ENCODE measurements at regions not wholly inside any gene's neighbourhood (a gene's known extent, or its start where the extent isn't known, plus 50 kb on each side); places are given as distances from the start of the nearest gene placed in this dataset.
"Not testable (repeated sequence)": the region's sequence is repeated elsewhere in the genome, so short reads cannot be mapped to it uniquely, and the experiment has no call there.

DNA sequence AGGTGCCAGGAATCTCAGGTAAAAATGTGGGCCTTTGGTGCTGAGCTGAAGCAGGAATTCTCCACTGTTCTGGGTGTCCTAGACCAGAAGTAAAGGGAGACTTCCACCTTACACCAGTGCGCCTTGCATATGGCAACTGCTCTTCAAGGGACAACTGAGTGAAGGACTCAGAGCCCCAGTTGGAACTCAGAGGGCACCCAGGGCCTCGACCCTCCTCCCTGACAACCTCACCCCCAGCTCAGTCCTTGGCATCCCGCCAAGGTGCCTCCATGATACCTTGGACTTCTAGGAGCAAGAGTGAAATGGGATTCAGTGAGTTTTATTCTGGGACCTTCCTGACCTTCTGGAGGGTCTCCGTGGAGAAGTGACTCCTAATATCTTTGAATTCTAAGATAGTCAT, 140.3 kb downstream of the GPCPD1 start:
- DNase-seq (ENCODE audit: extremely low read depth, low read depth): no peak
- H3K4me3 ChIP-seq (replicated peaks; ENCODE audit: low read depth, low read length): no peak overlapping the region
- TF ChIP-seq, protein P1, sequence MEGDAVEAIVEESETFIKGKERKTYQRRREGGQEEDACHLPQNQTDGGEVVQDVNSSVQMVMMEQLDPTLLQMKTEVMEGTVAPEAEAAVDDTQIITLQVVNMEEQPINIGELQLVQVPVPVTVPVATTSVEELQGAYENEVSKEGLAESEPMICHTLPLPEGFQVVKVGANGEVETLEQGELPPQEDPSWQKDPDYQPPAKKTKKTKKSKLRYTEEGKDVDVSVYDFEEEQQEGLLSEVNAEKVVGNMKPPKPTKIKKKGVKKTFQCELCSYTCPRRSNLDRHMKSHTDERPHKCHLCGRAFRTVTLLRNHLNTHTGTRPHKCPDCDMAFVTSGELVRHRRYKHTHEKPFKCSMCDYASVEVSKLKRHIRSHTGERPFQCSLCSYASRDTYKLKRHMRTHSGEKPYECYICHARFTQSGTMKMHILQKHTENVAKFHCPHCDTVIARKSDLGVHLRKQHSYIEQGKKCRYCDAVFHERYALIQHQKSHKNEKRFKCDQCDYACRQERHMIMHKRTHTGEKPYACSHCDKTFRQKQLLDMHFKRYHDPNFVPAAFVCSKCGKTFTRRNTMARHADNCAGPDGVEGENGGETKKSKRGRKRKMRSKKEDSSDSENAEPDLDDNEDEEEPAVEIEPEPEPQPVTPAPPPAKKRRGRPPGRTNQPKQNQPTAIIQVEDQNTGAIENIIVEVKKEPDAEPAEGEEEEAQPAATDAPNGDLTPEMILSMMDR (IDR thresholded peaks at IDR 0.05; ENCODE audit: low read depth, low read length, missing control alignments): no peak

DNA sequence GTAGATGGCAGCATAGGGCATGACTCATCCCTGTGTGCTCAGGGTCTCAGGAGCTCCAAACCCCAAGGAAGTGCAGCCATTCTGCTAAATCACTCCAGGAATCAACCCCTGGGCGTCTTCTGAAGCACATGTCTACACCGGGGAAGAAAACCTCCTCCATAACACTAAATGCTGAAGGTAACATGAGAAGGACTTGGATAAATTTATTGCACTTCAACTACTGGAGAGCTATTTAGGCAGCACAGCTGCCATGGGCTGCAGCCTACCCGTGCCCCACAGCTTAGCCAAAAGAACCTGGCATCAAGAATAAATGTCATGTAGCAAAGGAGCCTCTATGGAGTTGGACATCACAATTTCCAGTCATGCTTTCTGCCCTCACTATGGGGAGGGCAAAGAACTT, 141.7 kb downstream of the GPCPD1 start:
- TF ChIP-seq, protein P1 (IDR thresholded peaks at IDR 0.05; ENCODE audit: low read depth, low read length, missing control alignments): no peak
- no peak overlapping the region for H3K4me3 ChIP-seq (replicated peaks; ENCODE audit: low read depth, low read length)

DNA sequence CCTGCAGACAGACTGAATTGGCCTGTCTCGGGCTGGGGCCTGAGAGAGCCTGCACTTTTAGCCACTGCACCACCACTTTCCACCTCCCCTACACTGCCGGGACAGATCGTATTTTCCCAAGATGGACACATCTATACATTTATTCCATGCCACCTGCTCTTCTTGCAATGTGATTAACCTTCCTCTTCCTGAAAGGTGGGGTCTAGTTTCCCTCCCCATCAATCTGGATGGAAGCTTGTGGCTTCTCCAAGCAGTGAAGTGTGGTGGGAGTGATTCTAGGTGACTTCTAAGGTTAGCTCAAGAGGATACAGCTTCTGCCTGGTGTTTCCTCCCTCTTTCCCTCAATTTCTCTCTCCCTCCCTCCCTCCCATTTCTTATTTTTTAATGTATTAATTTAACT, 143.7 kb downstream of the GPCPD1 start:
- DNase-seq (ENCODE audit: extremely low read depth, low read depth): no peak
- TF ChIP-seq, protein P1 (IDR thresholded peaks at IDR 0.05; ENCODE audit: low read depth, low read length, missing control alignments): no peak
- H3K4me3 ChIP-seq (replicated peaks; ENCODE audit: low read depth, low read length): no peak overlapping the region

More for the DNA sequence above, 141.7 kb downstream of the GPCPD1 start:
- DNase-seq (ENCODE audit: extremely low read depth, low read depth): no peak

DNA sequence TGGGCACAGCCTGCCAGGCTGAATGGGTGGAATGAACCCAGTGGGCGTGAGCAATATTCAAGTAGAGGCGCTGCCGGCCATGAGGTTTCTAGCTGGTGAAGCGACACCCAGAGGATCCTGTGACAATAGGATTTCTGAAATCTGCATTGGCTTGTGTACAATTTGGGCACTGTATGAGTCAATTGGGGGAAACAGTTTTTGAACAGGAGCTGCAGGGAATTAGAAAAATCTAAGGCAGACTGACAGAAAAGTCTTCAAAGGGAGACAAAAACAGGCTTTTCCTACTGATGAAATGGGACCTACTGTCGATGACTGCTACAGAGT, 145.2 kb downstream of the GPCPD1 start:
- TF ChIP-seq, protein P1 (IDR thresholded peaks at IDR 0.05; ENCODE audit: low read depth, low read length, missing control alignments): no peak
- DNase-seq (ENCODE audit: extremely low read depth, low read depth): no peak
- no peak overlapping the region for H3K4me3 ChIP-seq (replicated peaks; ENCODE audit: low read depth, low read length)

DNA sequence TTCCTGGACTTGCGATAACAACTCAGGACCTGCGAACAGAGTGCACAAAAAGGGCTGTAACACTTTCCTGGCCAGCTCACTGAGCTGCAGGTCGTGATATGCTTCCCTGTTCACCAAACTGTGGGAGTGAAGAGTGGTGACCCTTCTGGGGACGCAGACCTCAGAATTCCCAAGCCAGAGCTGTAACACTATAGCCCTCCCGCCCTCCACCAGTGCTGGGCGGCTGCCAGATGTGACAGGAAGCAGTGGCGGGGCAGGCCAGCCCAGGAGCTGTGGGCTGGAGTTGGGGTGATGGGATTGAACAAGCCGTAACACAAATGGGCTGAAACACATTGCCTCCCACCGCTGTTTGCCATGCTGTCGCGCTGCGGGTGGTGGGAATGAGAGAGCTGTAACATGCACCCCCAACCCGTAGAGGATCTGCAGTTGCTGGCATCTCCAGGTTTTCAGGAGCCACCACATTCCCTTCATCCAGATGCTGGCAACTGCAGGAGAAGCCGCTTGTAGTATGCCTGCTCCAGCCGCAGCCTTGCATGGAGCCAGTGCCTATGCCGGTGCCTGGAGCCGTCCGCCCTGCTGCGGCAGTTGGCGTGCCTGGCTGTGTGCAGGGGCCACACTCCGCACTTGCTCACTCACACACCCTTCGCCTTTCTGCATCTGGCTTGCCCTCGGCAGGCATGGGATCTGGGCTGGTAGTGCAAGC, 145.8 kb downstream of the GPCPD1 start:
- TF ChIP-seq, protein P1 (IDR thresholded peaks at IDR 0.05; ENCODE audit: low read depth, low read length, missing control alignments): no peak
- H3K4me3 ChIP-seq (replicated peaks; ENCODE audit: low read depth, low read length): no peak overlapping the region
- DNase-seq (ENCODE audit: extremely low read depth, low read depth): no peak

DNA sequence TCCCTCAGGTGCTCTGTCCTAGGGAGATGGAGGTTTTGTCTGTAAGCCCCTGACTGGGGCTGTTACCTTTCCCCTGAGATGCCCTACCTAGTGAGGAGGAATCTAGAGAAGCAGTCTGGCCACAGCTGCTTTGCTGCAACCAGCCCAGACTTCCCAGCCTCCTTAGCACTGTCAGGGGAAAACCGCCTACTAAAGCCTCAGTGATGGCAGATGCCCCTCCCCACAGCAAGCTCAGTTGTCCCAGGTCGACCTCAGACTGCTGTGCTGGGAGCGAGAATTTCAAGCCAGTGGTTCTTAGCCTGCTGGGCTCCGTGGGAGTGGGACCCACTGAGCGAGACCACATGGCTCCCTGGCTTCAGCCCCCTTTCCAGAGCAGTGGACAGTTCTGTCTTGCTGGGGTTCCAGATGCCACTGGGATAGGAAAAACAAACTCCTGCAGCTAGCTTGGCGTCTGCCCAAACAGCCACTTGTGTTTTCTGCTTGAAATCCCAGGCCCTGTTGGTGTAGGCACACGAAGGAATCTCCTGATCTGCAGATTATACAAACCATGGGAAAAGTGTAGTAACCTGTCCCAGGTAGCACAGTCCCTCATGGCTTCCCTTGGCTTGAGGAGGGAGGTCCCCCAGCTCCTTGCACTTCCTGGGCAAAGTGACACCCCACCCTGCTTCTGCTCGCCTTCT, 146.4 kb upstream of the PROKR2 start:
- no peak overlapping the region for H3K4me3 ChIP-seq (replicated peaks; ENCODE audit: low read depth, low read length)
- TF ChIP-seq, protein P1 (IDR thresholded peaks at IDR 0.05; ENCODE audit: low read depth, low read length, missing control alignments): no peak
- no peak for DNase-seq (ENCODE audit: extremely low read depth, low read depth)

DNA sequence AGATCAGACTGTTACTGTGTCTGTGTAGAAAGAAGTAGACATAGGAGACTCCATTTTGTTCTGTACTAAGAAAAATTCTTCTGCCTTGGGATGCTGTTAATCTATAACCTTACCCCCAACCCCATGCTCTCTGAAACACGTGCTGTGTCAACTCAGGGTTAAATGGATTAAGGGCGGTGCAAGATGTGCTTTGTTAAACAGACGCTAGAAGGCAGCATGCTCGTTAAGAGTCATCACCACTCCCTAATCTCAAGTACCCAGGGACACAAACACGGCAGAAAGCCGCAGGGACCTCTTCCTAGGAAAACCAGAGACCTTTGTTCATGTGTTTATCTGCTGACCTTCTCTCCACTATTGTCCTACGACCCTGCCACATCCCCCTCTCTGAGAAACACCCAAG, 137.0 kb upstream of the PROKR2 start:
- not testable (repeated sequence) for H3K4me3 ChIP-seq (replicated peaks; ENCODE audit: low read depth, low read length); DNase-seq (ENCODE audit: extremely low read depth, low read depth)

DNA sequence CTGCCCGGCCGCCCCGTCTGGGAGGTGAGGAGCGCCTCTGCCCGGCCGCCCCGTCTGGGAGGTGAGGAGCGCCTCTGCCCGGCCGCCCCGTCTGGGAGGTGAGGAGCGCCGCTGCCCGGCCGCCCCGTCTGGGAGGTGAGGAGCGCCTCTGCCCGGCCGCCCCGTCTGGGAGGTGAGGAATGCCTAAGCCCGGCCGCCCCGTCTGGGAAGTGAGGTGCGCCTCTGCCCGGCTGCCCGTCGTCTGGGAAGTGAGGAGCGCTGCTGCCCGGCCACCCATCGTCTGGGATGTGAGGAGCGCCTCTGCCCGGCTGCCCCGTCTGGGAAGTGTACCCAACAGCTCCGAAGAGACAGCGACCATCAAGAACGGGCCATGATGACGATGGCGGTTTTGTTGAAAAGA, 136.6 kb upstream of the PROKR2 start:
- not testable (repeated sequence) for H3K4me3 ChIP-seq (replicated peaks; ENCODE audit: low read depth, low read length)

DNA sequence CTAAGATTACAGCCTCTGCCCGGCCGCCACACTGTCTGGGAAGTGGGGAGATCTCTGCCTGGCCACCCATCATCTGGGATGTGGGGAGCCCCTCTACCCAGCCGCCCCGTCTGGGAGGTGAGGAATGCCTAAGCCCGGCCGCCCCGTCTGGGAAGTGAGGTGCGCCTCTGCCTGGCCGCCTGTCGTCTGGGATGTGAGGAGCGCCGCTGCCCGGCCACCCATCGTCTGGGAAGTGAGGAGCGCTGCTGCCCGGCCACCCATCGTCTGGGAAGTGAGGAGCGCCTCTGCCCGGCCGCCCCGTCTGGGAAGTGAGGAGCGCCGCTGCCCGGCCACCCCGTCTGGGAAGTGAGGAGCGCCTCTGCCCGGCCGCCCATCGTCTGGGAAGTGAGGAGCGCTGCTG, 135.9 kb upstream of the PROKR2 start:
- DNase-seq (ENCODE audit: extremely low read depth, low read depth); H3K4me3 ChIP-seq (replicated peaks; ENCODE audit: low read depth, low read length): not testable (repeated sequence)

More for the DNA sequence above, 136.6 kb upstream of the PROKR2 start:
- not testable (repeated sequence) for DNase-seq (ENCODE audit: extremely low read depth, low read depth)

DNA sequence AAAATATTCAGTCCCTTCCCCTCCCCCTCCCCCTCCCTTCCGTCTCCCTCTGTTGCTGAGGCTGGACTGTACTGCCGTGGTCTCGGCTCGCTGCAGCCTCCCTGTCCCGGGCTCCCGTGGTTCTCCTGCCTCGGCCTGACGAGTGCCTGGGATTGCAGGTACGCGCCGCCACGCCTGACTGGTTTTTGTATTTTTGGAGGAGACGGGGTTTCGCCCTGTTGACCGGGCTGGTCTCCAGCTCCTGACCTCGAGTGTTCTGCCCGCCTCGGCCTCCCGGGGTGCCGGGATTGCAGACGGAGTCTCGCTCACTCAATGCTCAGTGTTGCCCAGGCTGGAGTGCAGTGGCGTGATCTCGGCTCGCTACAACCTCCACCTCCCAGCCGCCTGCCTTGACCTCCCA, 135.5 kb upstream of the PROKR2 start:
- not testable (repeated sequence) for DNase-seq (ENCODE audit: extremely low read depth, low read depth); H3K4me3 ChIP-seq (replicated peaks; ENCODE audit: low read depth, low read length)
